Caco-2 (cell line): ENCODE measurements at regions not wholly inside any gene's neighbourhood (a gene's known extent, or its start where the extent isn't known, plus 50 kb on each side); places are given as distances from the start of the nearest gene placed in this dataset.

Experiments used
- BruUV-seq: library from RNA; stranded (reverse); fragments of 400-500 nt; replicated peaks from 2 replicates; lab custom pipeline; 2021; lab: Mats Ljungman, UMichigan
- CTCF ChIA-PET: fragments of 300-600 bp; sonication (Branson Sonifier 250); formaldehyde crosslinking; loops from one replicate; lab custom pipeline; 2022; ENCODE audit warnings: antibody characterized with exemption; lab: Charles Lee
- POLR2A ChIA-PET: fragments of 300-600 bp; sonication (Branson Sonifier 250); formaldehyde crosslinking; loops from one replicate; lab custom pipeline; 2022; ENCODE audit warnings: antibody characterized with exemption; lab: Charles Lee
- DNase-seq, 2 experiments: peaks; one replicate each; pipeline versions ENCODE4 v3.0.0 to v3.0.0-alpha.2; 2020 to 2022
- H3K27me3 ChIP-seq: replicated peaks from 2 replicates; pipeline ENCODE4 v1.6.0; 2011; ENCODE audit warnings: low read length; ENCODE audit not compliant: control insufficient read depth, insufficient read depth
- H3K36me3 ChIP-seq: 2 replicates; pipeline ENCODE4 v1.5.1; 2011; ENCODE audit warnings: low read length; ENCODE audit not compliant: control insufficient read depth, insufficient read depth
- H3K4me1 ChIP-seq: fragments of 250-450 bp; sonication (Bioruptor Pico); 2 replicates; pipeline ENCODE4 v1.5.1; 2020; ENCODE audit warnings: mild to moderate bottlenecking
- H3K4me3 ChIP-seq: 2 replicates; pipeline ENCODE4 v1.5.1; 2011; ENCODE audit warnings: low read depth, mild to moderate bottlenecking, control low read depth, low read length
- H3K9me3 ChIP-seq: fragments of 250-450 bp; sonication (Bioruptor Pico); 2 replicates; pipeline ENCODE4 v1.5.1; 2020; ENCODE audit warnings: mild to moderate bottlenecking, moderate library complexity
- H3K27ac Mint-ChIP-seq: one replicate; pipeline ENCODE4 v1.8.0; 2022; ENCODE audit warnings: mixed read lengths; ENCODE audit not compliant: unreplicated experiment
- H3K27me3 Mint-ChIP-seq: one replicate; pipeline ENCODE4 v1.8.0; 2022; ENCODE audit warnings: mixed read lengths; ENCODE audit not compliant: insufficient read depth, unreplicated experiment
- H3K36me3 Mint-ChIP-seq: one replicate; pipeline ENCODE4 v1.8.0; 2022; ENCODE audit warnings: mild to moderate bottlenecking, mixed read lengths; ENCODE audit not compliant: insufficient read depth, unreplicated experiment
- H3K4me1 Mint-ChIP-seq: one replicate; pipeline ENCODE4 v1.8.0; 2022; ENCODE audit warnings: low read depth, mixed read lengths; ENCODE audit not compliant: unreplicated experiment
- H3K4me3 Mint-ChIP-seq: one replicate; pipeline ENCODE4 v1.8.0; 2022; ENCODE audit warnings: mild to moderate bottlenecking, moderate library complexity, mixed read lengths; ENCODE audit not compliant: unreplicated experiment
- H3K9me3 Mint-ChIP-seq: one replicate; pipeline ENCODE4 v1.8.0; 2022; ENCODE audit warnings: mixed read lengths; ENCODE audit not compliant: unreplicated experiment
- intact Hi-C: fragments of 100-400 bp; cut with micrococcal nuclease; formaldehyde crosslinking; loops from one replicate; pipeline ENCODE4 v1.10.0; 2022; ENCODE audit not compliant: unreplicated experiment
- TF ChIP-seq, protein P1 (sequence below), 2 experiments: fragments of 200-600 bp in 1 of 2; IDR thresholded peaks; 1 replicate in 1 of 2; 2 replicates in 1 of 2; pipeline versions ENCODE4 v1.5.1 to v1.8.0; 2011 to 2022; ENCODE audit warnings: antibody characterized with exemption in 1 of 2, control low read depth in 1 of 2, inconsistent platforms in 1 of 2, low read depth in 1 of 2, low read length in 1 of 2, mild to moderate bottlenecking in 1 of 2, moderate library complexity in 1 of 2; ENCODE audit not compliant: insufficient read depth in 1 of 2, severe bottlenecking in 1 of 2, unreplicated experiment in 1 of 2

DNA sequence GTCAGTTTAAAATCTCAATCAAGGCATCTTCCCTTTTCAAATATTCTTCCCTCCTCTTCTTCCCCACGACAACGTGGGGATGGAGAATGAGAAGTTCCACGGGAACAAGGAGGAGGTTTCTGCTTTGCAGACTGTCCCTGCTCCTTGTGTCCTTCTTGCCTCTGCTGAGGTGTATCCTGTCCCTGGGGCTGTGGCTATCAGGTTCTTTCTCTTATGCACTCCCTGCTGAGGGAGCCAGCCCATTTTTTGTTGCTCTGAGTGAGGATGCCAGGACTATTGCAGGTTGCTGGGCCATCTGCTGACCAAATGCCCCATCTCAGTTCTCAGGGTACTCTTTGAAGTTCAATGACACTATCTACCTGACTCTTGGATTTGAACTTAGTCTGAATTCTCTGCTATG, 533.6 kb downstream of the RNF144B start:
- no peak for DNase-seq
- H3K4me1 ChIP-seq: no peaks in the 10 kb centered on the region
- BruUV-seq: no TSS peak
- no peaks in the 10 kb centered on the region for H3K4me1 Mint-ChIP-seq
- ChIA-PET CTCF (no interaction called here), POLR2A (no interaction called here)
- H3K4me3 Mint-ChIP-seq: no peak overlapping the region
- no peaks in the 10 kb centered on the region for H3K36me3 Mint-ChIP-seq
- intact Hi-C loops: no loop called here
- peaks cover 13% of the 10 kb centered on the region for H3K27me3 Mint-ChIP-seq
- H3K27ac Mint-ChIP-seq: no peak overlapping the region
- TF ChIP-seq, protein P1, sequence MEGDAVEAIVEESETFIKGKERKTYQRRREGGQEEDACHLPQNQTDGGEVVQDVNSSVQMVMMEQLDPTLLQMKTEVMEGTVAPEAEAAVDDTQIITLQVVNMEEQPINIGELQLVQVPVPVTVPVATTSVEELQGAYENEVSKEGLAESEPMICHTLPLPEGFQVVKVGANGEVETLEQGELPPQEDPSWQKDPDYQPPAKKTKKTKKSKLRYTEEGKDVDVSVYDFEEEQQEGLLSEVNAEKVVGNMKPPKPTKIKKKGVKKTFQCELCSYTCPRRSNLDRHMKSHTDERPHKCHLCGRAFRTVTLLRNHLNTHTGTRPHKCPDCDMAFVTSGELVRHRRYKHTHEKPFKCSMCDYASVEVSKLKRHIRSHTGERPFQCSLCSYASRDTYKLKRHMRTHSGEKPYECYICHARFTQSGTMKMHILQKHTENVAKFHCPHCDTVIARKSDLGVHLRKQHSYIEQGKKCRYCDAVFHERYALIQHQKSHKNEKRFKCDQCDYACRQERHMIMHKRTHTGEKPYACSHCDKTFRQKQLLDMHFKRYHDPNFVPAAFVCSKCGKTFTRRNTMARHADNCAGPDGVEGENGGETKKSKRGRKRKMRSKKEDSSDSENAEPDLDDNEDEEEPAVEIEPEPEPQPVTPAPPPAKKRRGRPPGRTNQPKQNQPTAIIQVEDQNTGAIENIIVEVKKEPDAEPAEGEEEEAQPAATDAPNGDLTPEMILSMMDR (IDR thresholded peaks at IDR 0.05; ENCODE audit: insufficient read depth in 1 of 2, low read depth in 1 of 2, low read length in 1 of 2, severe bottlenecking in 1 of 2, unreplicated experiment in 1 of 2): no peak
- H3K9me3 Mint-ChIP-seq: no peaks in the 10 kb centered on the region
- no peaks in the 10 kb centered on the region for H3K36me3 ChIP-seq
- no peaks in the 10 kb centered on the region for H3K27me3 ChIP-seq
- no peak overlapping the region for H3K4me3 ChIP-seq
- no peaks in the 10 kb centered on the region for H3K9me3 ChIP-seq

GRCh38 chr6:18931086-18931485, 543.9 kb downstream of the RNF144B start:
- ChIA-PET POLR2A (no interaction called here), CTCF (no interaction called here)
- Histone ChIP-seq H3K36me3 (no peaks in the 10 kb centered on the region), H3K27me3 (no peaks in the 10 kb centered on the region), H3K4me1 (no peaks in the 10 kb centered on the region), H3K9me3 (no peaks in the 10 kb centered on the region), H3K4me3 (no peak overlapping the region)
- TF ChIP-seq, protein P1 (IDR thresholded peaks at IDR 0.05; ENCODE audit: insufficient read depth in 1 of 2, low read depth in 1 of 2, low read length in 1 of 2, severe bottlenecking in 1 of 2, unreplicated experiment in 1 of 2): no peak
- BruUV-seq: no TSS peak
- Mint-ChIP-seq H3K4me1 (no peaks in the 10 kb centered on the region), H3K27me3 (no peaks in the 10 kb centered on the region), H3K27ac (no peak overlapping the region), H3K36me3 (no peaks in the 10 kb centered on the region), H3K4me3 (no peak overlapping the region), H3K9me3 (no peaks in the 10 kb centered on the region)
- intact Hi-C loops: no loop called here
- DNase-seq: no peak

- Mint-ChIP-seq H3K4me1 (no peaks in the 10 kb centered on the region), H3K36me3 (no peaks in the 10 kb centered on the region), H3K27me3 (no peaks in the 10 kb centered on the region), H3K27ac (no peak overlapping the region), H3K4me3 (no peak overlapping the region), H3K9me3 (no peaks in the 10 kb centered on the region)
- H3K4me1 ChIP-seq: no peaks in the 10 kb centered on the region
- no TSS peak for BruUV-seq
- no peaks in the 10 kb centered on the region for H3K27me3 ChIP-seq
- H3K36me3 ChIP-seq: no peaks in the 10 kb centered on the region
- TF ChIP-seq, protein P1 (IDR thresholded peaks at IDR 0.05; ENCODE audit: insufficient read depth in 1 of 2, low read depth in 1 of 2, low read length in 1 of 2, severe bottlenecking in 1 of 2, unreplicated experiment in 1 of 2): no peak
- ChIA-PET POLR2A (no interaction called here), CTCF (no interaction called here)
- intact Hi-C loops: no loop called here
- H3K9me3 ChIP-seq: no peaks in the 10 kb centered on the region
- DNase-seq: no peak
- H3K4me3 ChIP-seq: no peak overlapping the region
These were observed 571.0 kb downstream of the RNF144B start for GRCh38 chr6:18958146-18958545.
